ENCODE measurements at regions not wholly inside any gene's neighbourhood (a gene's known extent, or its start where the extent isn't known, plus 50 kb on each side); places are given as distances from the start of the nearest gene placed in this dataset.

GRCh38 chr3:24545887-24546286 lies 51.2 kb upstream of the THRB start:
- Histone ChIP-seq H3K4me3 (replicated peaks in 1 of 3; ENCODE audit: low read depth in 2 of 3, low read length in 3 of 3) (no peak overlapping the region), H3K4me2 (replicated peaks; ENCODE audit: extremely low read depth, low read length, poor library complexity, severe bottlenecking) (no peak overlapping the region), H3K9me3 (replicated peaks in 1 of 2; ENCODE audit: control insufficient read depth in 1 of 2, insufficient read depth in 1 of 2, low read length in 2 of 2) (no peaks in the 10 kb centered on the region), H3K36me3 (replicated peaks in 1 of 2; ENCODE audit: control insufficient read depth in 1 of 2, insufficient read depth in 2 of 2, low read length in 2 of 2) (no peaks in the 10 kb centered on the region), H3K27ac (ENCODE audit: low read depth in 1 of 2, low read length in 2 of 2) (no peak overlapping the region), H2AFZ (ENCODE audit: insufficient read depth, low read depth, low read length, poor library complexity, severe bottlenecking) (no peak overlapping the region), H4K20me1 (ENCODE audit: insufficient read depth, low read length) (no peaks in the 10 kb centered on the region), H3K4me1 (ENCODE audit: control insufficient read depth in 1 of 2, insufficient read depth in 2 of 2, low read length in 2 of 2) (no peaks in the 10 kb centered on the region), H3K9ac (ENCODE audit: insufficient read depth, low read length, poor library complexity, severe bottlenecking) (no peak overlapping the region), H3K79me2 (ENCODE audit: insufficient read depth, low read length) (no peaks in the 10 kb centered on the region), H3K27me3 (ENCODE audit: control insufficient read depth in 2 of 2, insufficient read depth in 2 of 2, low read length in 2 of 2) (no peaks in the 10 kb centered on the region)
- Mint-ChIP-seq H3K4me1 (no peaks in the 10 kb centered on the region), H3K9me3 (no peaks in the 10 kb centered on the region), H3K36me3 (no peaks in the 10 kb centered on the region), H3K27ac (no peak overlapping the region), H3K4me3 (no peak overlapping the region), H3K27me3 (ENCODE audit: low read depth in 3 of 3) (peaks cover 0 to 2% (median 0%) of the 10 kb centered on the region in 3 donors)
- DNase-seq, result no peak
- no CpG with 5 or more reads among the region's 3 CpGs for WGBS (ENCODE audit: insufficient coverage)
- TF ChIP-seq CTCF (IDR thresholded peaks at IDR 0.05), result no peak
- intact Hi-C loops (cut with micrococcal nuclease), result no loop called here

- Mint-ChIP-seq H3K27me3 (ENCODE audit: low read depth in 3 of 3) (no peaks in the 10 kb centered on the region), H3K9me3 (no peaks in the 10 kb centered on the region), H3K27ac (no peak overlapping the region), H3K36me3 (no peaks in the 10 kb centered on the region), H3K4me3 (no peak overlapping the region), H3K4me1 (no peaks in the 10 kb centered on the region)
- no peaks in the 10 kb centered on the region for H3K9me3 ChIP-seq (replicated peaks in 1 of 2; ENCODE audit: control insufficient read depth in 1 of 2, insufficient read depth in 1 of 2, low read length in 2 of 2)
- intact Hi-C loops (cut with micrococcal nuclease), result no loop called here
- H4K20me1 ChIP-seq (ENCODE audit: insufficient read depth, low read length), result no peaks in the 10 kb centered on the region
- H3K4me2 ChIP-seq (replicated peaks; ENCODE audit: extremely low read depth, low read length, poor library complexity, severe bottlenecking), result no peak overlapping the region
- no peaks in the 10 kb centered on the region for H3K36me3 ChIP-seq (replicated peaks in 1 of 2; ENCODE audit: control insufficient read depth in 1 of 2, insufficient read depth in 2 of 2, low read length in 2 of 2)
- no peak overlapping the region for H2AFZ ChIP-seq (ENCODE audit: insufficient read depth, low read depth, low read length, poor library complexity, severe bottlenecking)
- H3K79me2 ChIP-seq (ENCODE audit: insufficient read depth, low read length), result no peaks in the 10 kb centered on the region
- no peak for DNase-seq
- H3K27me3 ChIP-seq (ENCODE audit: control insufficient read depth in 2 of 2, insufficient read depth in 2 of 2, low read length in 2 of 2), result no peaks in the 10 kb centered on the region
- H3K4me1 ChIP-seq (ENCODE audit: control insufficient read depth in 1 of 2, insufficient read depth in 2 of 2, low read length in 2 of 2), result no peaks in the 10 kb centered on the region
- no peak for TF ChIP-seq CTCF (IDR thresholded peaks at IDR 0.05)
- H3K4me3 ChIP-seq (replicated peaks in 1 of 3; ENCODE audit: low read depth in 2 of 3, low read length in 3 of 3), result no peak overlapping the region
- H3K9ac ChIP-seq (ENCODE audit: insufficient read depth, low read length, poor library complexity, severe bottlenecking), result no peak overlapping the region
- no peak overlapping the region for H3K27ac ChIP-seq (ENCODE audit: low read depth in 1 of 2, low read length in 2 of 2)
- WGBS (ENCODE audit: insufficient coverage), result no CpG with 5 or more reads among the region's 2 CpGs
Measured at GRCh38 chr3:24548278-24548677, 53.6 kb upstream of the THRB start.

Measured in CD14-positive monocyte (primary cell).